ENCODE measurements at regions not wholly inside any gene's neighbourhood (a gene's known extent, or its start where the extent isn't known, plus 50 kb on each side); places are given as distances from the start of the nearest gene placed in this dataset.

DNA sequence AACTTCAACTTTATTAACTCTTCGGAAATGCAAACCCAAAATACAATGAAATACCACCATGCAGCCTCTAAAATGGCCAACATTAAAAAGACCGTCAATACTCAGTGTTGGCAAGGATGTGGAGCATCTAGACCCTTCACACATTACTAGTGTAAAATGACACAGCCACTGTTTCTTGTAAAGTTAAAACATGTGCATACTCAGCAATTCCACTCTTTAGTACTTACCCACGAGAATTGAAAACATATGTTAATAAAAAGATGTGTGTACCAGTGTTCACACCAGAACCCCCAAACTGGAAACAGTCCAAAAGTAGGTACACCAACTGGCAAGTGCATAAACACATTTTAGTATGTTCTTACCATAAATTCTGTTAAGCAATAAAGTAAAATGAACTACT, 294.7 kb downstream of the PLK2 start:
- H4K8ac ChIP-seq (ENCODE audit: extremely low read depth, insufficient read depth, low read length) = no peak overlapping the region
- no peaks in the 10 kb centered on the region for H4K20me1 ChIP-seq (replicated peaks in 1 of 2; ENCODE audit: control insufficient read depth in 1 of 2, insufficient read depth in 2 of 2, low read length in 2 of 2)
- H3K79me1 ChIP-seq (ENCODE audit: low read depth, low read length) = no peaks in the 10 kb centered on the region
- H3K9me3 ChIP-seq (ENCODE audit: insufficient read depth in 2 of 2, low read depth in 1 of 2, low read length in 1 of 2) = no peaks in the 10 kb centered on the region
- H3K27ac ChIP-seq (ENCODE audit: low read depth, low read length) = no peak overlapping the region
- H3K23ac ChIP-seq (ENCODE audit: insufficient read length) = no peak overlapping the region
- no peak overlapping the region for H3K14ac ChIP-seq (ENCODE audit: insufficient read length)
- H4K5ac ChIP-seq (ENCODE audit: insufficient read length, low read depth, low read length) = no peak overlapping the region
- H3K56ac ChIP-seq (replicated peaks; ENCODE audit: insufficient read length, low read depth, low read length) = no peak overlapping the region
- WGBS, 2 experiments (ENCODE audit: extremely low coverage in 1 of 2, insufficient coverage in 1 of 2, insufficient read length in 1 of 2, insufficient replicate concordance in 2 of 2, low coverage in 1 of 2, low lambda C conversion rate in 2 of 2, missing lambda C conversion rate in 1 of 2) = 90% methylated on average over 3 of the region's 3 CpGs; no CpG with 5 or more reads in 1 of the 2 experiments
- no peak overlapping the region for H2BK15ac ChIP-seq (ENCODE audit: low read length)
- H2AK5ac ChIP-seq (ENCODE audit: low read depth, low read length) = no peak overlapping the region
- H3K23me2 ChIP-seq (ENCODE audit: low read depth, low read length) = no peaks in the 10 kb centered on the region
- no peak overlapping the region for H3K4ac ChIP-seq (replicated peaks; ENCODE audit: insufficient read length, low read depth, low read length)
- H3K4me2 ChIP-seq (ENCODE audit: insufficient read depth in 1 of 2, low read depth in 2 of 2, low read length in 2 of 2) = no peak overlapping the region
- no peak overlapping the region for H3K9ac ChIP-seq (replicated peaks in 1 of 4; ENCODE audit: extremely low read depth in 1 of 4, low read depth in 3 of 4, low read length in 3 of 4)
- no peak overlapping the region for H2BK20ac ChIP-seq (ENCODE audit: low read length)
- no peak overlapping the region for H2BK5ac ChIP-seq (ENCODE audit: low read depth, low read length)
- CTCF ChIA-PET (ENCODE audit: partially characterized antibody) = no interaction called here
- POLR2A ChIA-PET (ENCODE audit: partially characterized antibody) = no interaction called here
- no peak overlapping the region for H2BK12ac ChIP-seq (ENCODE audit: low read depth, low read length)
- TF ChIP-seq POLR2AphosphoS5 (IDR thresholded peaks at IDR 0.05; ENCODE audit: low read depth, low read length) (no peak), GABPA (IDR thresholded peaks at IDR 0.05; ENCODE audit: borderline replicate concordance, insufficient read depth, low read length) (no peak), POLR2A (IDR thresholded peaks at IDR 0.05; ENCODE audit: control extremely low read depth in 1 of 2, low read depth in 2 of 2, low read length in 2 of 2) (no peak), KDM1A (IDR thresholded peaks at IDR 0.05; ENCODE audit: borderline replicate concordance, low read length) (no peak)
- H2AFZ ChIP-seq (ENCODE audit: low read length) = no peak overlapping the region
- H4K91ac ChIP-seq (replicated peaks; ENCODE audit: insufficient read length, low read length) = no peak overlapping the region
- H2BK120ac ChIP-seq (replicated peaks; ENCODE audit: low read depth, low read length) = no peak overlapping the region
- no peaks in the 10 kb centered on the region for H3K79me2 ChIP-seq (ENCODE audit: control insufficient read depth in 1 of 2, insufficient read depth in 2 of 2, low read length in 2 of 2)
- no peak overlapping the region for H3K18ac ChIP-seq (ENCODE audit: extremely low read depth, low read length)
- H3K36me3 ChIP-seq (ENCODE audit: control insufficient read depth in 2 of 4, insufficient read depth in 4 of 4, low read length in 3 of 4) = no peaks in the 10 kb centered on the region
- H3K27me3 ChIP-seq (replicated peaks in 1 of 4; ENCODE audit: control insufficient read depth in 3 of 4, extremely low read depth in 1 of 4, insufficient read depth in 3 of 4, low read length in 3 of 4) = no peaks in the 10 kb centered on the region
- FAIRE-seq (no peak), DNase-seq (ENCODE audit: low read depth in 1 of 2, low spot score in 2 of 2) (no peak)
- H3K4me1 ChIP-seq (replicated peaks in 1 of 4; ENCODE audit: control insufficient read depth in 3 of 4, insufficient read depth in 4 of 4, low read length in 3 of 4) = no peaks in the 10 kb centered on the region
- H3K4me3 ChIP-seq (ENCODE audit: extremely low read depth in 1 of 4, insufficient read depth in 2 of 4, low read depth in 3 of 4, low read length in 4 of 4) = no peak overlapping the region

Data from H1 (cell line).